Activated CD8-positive, alpha-beta memory T cell treated with anti-CD3 and anti-CD28 coated beads, Interleukin-2, amount 50 U/mL, for 48 hours (primary cell): ENCODE measurements at regions not wholly inside any gene's neighbourhood (a gene's known extent, or its start where the extent isn't known, plus 50 kb on each side); places are given as distances from the start of the nearest gene placed in this dataset.
"Not testable (repeated sequence)": the region's sequence is repeated elsewhere in the genome, so short reads cannot be mapped to it uniquely, and the experiment has no call there.

ENCODE experiments used
- DNase-seq: peaks from one replicate; pipeline ENCODE4 v3.0.0-alpha.2; 2020

DNA sequence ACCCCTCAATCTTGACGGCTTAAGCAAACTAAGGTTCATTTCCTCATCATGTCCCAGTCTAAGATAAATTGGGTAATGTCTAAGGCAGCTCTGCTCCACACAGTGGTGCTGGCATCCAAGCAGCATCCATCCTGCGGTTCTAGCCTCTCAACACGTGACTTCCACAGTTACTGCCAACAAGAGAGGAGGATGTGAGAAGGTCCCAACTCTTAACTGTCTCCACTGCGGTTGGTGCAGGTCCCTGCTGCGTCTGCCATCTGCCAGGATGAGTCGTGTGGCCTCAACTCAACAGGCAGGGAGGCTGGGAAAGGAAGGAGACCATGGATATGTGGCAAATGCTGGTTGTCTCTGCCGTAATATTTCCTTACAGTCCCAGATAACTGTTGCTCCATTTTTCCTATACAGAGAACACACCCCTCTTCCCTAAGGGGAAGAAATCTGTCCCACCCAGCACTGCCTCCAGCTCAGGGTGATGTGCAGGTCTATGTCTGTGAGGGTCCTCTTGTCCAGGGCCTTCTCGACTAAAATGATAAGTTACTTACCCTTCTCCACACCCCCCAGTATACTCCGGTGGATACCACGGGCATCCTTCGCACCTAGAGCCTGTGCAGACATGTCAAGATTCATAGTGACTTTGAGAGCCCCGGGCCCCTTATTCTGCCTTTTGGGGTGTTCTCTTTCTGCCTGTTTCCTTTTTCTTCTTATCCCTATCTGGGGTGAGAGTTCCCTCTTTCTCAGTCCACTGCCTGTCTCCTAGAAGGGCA lies 64.7 kb downstream of the KCNJ18 start:
- DNase-seq: peak; percentile 8

DNA sequence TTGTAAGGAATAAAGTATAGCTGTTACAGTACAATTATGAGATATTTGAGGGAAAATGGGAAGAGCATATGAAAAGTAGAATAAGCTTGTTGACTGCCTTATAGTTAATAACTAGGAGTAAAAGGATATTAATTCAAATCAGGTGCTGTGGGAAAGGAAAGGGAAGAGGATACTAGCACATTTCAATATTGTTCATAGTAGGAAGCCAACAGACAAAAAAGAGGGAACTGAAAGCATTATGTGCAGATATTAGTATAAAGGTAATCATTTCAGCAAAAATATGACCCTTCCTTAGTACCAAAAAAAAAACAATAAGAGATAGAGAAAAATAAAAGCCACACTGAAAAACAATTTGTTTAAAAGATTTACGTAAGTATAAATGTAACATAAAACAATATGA lies 67.3 kb downstream of the KCNJ18 start:
- DNase-seq: not testable (repeated sequence)

DNA sequence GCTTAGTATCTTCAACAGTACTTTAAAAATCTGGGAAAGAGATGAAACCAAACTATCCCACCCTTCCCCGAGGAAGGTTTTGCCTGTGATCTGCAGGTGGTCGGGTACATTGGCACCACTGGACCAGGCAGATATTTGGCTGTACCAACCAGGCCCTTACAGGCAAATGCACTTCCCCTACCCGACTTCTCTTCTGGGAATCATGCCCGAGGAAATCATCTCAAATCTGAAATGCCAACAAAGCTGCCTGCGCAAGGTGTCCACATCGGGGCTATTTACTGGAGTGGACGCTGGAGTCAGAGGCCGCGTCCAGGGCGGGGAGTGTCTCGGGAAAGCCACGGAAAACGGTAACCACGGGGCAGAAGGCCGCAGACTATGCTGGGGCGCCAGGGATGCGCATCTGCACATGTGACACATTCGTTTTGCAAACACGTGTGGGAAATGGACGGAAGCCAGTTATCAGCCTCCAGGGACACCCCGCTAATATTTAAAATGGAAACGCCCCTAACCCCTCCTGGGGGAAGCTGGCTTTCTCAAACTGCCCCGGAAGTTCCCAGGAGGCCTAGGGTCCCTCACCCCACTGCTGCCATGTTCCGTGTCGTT lies 71.5 kb downstream of the KCNJ18 start:
- DNase-seq: not testable (repeated sequence)

DNA sequence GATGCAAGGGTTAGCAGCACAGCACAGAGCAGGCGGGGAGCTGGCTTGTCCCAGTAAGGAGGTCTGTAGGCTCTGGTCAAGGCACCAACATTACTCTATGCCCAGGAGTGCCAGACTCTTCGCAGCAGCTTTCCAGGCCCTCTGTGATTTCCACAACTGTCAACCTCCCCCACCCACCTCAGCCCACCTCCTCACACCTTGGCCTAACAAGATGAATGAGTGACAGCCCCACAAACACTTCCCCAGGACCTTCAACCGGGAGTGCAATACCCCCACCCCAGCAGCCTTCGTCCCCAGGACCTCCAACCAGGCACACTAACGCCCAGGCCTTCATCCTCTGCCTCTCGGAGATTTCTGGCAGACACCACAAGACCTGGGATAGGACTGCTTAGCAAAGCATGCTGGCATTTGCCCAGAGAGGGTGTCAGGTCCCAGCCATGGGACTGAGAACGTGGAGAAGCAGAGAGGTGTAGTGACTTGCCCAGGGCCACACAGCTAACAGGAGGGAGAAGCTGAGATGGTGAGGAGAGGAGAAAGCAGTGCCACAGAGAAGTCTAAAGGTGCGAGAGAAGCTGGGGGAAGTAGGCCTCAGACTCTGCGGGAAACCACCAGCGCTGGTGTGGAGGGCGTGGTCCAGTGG lies 73.4 kb downstream of the KCNJ18 start:
- not testable (repeated sequence) for DNase-seq

DNA sequence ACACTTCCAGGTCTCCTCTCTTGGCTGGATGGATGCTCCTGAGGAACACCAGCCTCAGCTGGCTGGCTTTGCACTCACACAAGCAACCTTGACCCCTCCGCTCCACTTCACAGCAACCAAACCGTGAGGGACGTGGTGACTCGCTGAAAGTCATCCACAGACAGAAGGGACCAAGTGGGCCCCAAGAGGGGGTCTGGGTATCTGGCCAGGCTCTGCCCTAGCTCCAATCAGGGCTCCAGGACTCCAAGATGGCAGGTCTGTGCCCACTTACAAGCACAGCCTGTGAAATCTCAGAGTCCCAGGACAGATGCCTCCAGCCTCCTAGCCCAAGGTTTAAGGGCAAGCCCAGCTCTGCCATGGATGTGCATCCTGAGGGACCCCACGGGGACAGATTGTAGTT lies 74.2 kb downstream of the KCNJ18 start:
- DNase-seq: not testable (repeated sequence)

DNA sequence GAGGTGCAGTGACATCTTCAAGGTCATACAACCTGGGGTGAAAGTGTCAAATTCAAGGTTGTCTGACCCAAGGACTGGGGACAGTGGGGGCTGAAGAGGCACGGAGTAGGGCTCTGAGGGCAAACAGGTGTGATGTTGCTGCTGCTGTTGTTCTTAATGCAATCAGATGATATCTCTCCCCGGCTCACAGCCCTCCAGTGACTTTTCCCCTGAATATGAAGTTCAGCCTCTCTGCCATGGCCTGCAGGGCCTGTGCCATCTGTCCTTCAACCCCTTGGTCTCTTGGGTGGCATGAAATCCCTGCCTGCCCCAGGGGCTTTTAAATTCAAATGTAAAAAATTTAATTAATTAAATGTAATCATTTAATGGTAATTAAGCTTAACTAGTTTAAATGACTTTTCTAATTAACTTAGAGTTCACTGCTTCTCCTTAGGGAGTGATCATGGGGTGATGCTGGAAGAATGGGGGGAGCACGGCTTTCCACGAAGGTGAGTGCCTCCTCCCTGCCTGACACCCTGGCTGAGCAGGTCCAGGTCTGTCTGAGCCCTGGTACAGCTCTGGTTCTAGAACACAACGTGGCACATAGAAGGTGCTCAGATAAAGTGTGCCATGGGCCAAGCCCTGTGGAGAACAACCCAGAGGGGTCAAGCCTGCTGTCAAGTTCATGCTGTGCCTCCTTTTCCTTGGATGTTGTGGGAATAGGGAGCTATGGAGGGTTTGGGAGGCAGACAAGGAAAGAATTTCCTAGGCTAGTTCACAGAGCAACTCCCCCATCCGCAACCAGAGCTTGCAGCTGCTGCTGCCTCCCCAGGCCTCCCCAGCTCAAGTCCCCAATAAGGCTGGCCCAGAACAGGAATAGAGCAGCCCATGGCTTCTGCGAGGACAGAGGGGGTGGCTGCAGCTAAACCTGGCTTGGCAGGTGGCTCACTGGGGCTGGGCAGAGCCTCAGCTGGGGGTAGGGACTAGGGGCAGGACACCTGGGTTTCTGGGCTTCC lies 75.1 kb downstream of the KCNJ18 start:
- not testable (repeated sequence) for DNase-seq

DNA sequence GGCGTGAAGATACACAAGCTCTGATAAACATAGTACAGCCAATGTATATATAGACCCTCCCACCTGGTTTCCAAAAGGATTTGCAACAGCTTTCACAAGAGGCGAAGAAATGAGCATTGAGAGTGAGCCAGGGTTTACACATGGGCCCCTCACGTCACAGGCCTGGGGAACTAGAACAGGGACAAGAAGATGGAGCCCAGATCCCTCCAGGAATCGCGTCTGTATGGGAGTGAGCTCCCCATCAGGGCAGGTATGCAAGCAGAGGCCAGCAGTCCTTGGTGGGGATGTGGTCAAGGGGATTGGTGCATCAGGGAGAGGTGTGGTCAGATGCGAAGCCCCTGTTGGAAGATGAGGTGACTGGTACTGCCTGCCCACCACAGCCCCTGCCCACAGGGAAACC lies 75.9 kb downstream of the KCNJ18 start:
- not testable (repeated sequence) for DNase-seq

DNA sequence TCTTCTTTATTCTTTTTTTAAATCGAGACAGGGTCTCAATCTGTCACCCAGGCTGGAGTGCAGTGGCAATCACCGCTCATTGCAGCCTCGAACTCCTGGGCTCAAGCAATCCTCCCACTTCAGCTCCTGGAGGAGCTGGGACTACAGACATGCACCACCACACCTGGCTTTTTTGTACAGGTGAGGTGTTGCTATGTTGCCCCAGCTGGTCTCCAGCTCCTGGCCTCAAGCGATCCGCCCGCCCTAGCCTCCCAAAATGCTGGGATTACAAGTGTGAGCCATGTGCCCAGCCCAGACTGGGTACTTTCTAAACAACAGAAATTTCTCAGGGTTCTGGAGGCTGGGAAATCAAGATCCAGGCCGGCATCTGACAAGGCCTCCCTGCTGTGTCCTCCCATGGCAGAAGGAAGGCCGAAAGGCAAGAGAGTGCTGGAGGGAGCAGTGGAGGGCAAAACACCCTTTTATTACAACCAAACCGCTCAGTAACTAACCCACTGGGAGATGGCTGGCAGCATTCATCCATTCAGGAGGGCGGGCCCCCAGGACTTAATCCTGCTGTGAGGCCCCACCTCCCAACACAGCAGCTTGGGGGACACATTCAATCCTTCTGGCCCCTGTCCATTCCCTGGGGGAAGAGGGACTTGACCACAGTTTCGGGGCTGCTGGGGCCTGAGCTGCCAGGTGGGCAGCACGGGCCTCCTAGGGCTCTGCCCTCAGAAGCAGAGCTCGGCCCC lies 76.6 kb downstream of the KCNJ18 start:
- not testable (repeated sequence) for DNase-seq

DNA sequence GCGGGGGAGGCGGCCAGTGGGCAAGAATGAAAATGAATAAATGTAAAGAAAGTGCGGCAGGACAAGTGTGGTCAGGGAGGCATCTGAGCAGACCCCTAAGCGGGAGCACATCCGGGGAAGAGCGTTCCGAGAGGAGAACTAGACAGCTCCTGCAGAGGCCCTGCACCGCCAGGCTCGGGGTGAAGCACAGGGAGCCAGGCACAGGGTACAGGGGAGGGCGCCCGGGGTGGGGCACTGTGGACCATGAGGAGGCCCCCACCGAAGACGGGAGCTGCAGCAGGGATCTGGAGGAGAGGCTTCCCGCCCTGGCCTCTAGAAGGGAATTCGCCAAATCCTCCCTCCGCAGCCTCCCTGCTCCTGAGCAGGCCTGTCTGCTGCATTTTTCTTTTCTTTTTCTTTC lies 77.5 kb downstream of the KCNJ18 start:
- DNase-seq: not testable (repeated sequence)

DNA sequence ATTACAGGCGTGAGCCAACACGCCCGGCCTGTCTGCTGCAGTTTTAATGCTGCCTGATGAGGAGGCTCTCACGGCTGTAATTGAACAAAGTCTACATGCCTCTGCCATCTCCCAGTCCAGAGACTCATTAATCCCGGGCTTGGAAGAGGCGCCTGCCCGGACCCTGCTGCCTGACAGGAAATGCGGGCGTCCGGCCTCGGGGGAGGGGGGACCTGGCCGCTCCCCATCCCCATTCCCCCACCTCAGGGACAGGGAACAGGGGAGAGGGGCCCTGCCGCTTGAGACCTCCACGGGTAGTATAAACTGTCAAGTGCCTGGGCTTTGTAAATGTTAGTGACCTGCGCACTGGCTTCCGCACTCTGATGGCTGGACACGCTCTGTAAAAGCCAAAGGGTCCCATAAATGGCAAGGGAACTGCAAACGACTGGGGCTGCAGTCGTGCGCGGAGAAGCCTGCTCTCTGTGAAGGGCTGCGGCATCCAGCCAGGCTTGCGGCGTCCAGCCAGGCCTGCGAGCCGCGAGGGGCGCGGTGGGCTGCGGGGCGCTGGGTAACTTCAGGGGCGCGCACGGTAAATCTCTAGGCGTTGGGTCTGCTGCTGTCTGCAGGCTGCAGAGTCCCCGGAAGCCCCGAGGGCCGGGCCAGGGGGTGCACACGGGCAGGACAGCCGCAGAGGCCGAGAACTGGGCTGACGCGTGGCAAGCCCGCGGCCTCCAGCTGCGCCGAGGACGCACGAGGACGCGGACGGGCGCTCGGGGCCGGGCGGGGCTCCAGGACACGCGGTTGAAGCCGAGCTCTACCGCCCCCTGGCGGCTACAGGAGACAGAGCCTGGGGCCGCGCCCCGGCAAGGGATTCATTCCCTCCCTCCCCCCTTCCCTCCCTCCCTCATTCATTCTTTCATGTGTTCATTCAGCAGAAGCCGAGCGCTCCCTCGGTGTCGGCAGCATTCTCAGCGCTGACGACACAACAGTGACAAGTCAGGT lies 78.4 kb downstream of the KCNJ18 start:
- DNase-seq: not testable (repeated sequence)

DNA sequence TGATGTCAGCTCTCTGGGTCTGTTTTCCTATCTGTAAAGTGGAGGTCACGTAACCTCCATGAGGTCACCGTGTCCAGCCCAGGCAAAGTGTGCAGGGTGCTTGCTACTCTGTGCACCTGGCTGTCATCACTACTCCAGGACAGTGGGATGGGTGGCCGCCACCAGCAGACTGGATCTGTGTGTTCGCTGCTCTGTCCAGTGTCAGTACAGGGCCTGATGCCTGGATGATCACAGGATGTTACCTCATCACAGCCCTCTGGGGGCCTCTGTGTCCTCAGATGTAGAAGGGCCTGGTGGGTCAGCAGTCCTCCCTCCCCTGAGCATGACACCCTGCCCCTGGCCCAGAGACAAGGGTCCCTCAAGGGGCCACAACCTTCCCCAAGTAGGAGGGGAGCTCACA lies 80.0 kb downstream of the KCNJ18 start:
- DNase-seq: no peak

DNA sequence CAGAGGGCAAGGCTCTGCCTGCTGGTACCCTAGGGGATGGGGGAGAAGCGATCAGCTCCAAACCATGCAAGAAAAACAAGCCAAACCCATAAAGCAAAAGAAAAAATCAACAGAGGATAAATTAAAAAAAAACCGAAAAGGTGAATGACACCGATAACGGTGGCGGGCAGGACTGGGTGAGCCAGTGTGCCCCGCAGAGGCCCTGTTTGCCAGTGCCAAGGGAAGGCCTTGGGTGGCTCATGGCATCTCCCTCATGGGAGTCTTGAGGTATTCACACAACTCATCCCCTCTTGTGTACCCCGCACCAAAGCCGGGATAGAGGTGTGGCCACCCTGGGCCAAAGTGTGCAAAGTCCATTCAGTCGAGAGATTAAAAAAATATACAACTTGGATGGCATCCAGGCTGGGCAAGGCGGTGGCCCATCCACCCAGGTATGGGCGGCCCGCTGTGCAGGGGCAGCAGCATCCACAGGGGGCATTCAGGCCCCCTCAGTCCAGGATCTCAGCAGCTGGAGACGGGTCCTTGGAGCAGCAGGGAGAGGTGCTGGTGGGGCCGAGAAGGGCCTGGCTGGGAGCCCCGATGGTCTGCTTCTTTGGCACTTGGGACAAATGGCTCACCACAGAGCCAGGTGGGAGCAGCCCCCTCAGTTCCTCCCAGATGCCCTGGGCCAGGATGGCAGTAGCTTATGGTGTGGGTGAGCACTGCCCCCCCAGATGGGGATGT lies 80.8 kb downstream of the KCNJ18 start:
- not testable (repeated sequence) for DNase-seq

DNA sequence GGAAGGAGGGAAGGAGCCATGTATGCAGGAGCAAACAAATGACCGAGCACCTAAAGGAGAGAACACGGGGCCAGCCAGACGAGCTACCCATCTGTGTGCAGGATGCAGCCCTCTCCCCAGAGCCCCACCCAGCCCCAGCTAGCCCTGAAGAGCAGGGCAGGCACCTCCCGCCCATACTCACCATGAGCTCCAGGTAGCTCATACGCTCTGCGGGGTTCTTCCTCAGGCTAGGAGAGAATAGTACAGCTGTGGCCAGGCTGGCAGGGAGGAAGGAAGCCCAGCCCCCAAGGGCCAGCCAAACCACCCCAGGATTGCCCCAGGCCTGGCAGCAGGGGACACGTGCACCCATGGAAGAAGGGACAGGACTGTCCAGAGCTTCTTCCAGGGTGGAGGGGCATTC lies 81.9 kb downstream of the KCNJ18 start:
- DNase-seq: no peak

DNA sequence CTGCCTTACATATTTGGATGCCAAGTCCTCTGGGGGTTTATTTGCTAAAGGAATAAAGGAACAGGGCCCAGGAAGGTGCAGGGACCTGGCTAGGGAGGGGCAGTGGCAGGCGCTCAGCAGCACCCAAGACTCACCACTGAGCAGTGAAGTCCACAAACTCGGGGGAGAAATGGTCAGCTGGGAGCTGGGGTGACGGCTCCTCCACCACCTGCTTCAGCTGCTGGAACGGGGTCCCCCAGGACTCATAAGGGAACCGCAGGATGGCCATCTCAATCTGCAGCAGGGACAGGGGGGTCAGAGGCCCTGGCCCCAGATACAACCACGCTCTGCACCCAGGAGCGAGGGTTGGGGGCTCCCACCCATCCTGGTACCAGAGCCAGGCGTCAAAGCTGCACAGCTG lies 83.2 kb downstream of the KCNJ18 start:
- DNase-seq: not testable (repeated sequence)

DNA sequence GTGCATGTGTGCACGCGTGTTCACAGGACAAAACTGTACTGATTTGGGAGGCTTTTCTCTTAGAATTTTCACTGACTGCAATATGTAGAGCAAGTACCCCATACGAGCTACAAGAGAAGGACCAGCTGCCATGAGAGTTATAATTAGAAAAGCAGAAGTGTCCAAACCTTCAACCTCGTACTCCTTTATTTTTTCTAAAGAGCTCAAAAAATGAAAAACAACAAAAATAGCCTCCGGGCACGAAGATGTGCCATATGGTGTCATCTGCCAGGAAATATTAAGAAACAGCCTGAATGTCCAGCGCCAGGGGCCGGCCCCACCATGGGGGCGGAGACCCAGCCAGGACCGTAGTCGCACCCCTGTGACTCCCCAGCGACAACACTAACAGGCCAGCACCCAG lies 84.6 kb downstream of the KCNJ18 start:
- not testable (repeated sequence) for DNase-seq

DNA sequence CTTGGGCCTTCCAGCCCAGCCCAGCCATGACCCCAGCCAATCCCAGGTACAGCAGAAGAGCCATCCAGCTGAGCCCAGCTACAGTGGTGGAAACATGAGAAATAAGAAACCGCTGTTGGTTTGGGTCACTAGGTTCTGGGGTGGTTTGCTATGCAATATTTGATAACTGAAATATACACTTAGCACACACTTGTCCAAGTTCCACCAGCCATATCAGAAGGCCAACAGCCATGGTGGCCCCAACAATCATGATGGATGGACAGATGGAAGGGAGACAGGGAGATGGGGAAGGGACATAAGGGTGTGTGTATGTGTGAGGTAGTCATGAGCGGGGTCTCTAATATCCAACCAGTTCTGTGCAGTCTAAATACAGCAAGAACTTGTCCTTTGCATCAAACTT lies 86.5 kb downstream of the KCNJ18 start:
- not testable (repeated sequence) for DNase-seq

DNA sequence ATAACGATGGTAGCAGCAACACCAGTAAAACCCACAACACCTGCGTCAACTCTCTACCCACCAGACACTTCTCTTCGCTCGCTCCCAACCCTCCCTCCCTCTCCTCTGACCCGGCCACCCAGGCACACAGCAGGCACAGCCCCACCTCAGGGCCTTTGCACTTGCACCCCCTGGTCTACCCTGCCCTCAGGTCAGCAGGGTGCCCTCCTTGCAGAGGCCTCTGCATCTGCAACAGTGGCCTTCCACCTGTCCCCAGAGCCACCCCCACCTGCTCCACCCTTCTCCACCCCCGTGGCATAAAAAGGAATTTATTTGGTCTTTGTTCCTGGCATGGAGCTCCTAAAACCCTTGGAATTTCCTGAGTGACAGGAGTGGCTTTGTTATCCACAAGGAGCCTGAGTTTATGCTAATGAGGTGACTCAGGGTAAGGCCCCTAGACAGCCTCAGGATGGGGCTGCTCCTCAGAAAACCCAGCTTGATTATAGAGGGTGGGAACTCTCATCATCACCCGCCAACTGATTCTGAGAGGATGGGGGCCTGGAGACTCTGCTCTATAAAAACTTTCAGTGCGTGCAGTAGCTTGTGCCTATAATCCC lies 88.1 kb downstream of the KCNJ18 start:
- DNase-seq: not testable (repeated sequence)

DNA sequence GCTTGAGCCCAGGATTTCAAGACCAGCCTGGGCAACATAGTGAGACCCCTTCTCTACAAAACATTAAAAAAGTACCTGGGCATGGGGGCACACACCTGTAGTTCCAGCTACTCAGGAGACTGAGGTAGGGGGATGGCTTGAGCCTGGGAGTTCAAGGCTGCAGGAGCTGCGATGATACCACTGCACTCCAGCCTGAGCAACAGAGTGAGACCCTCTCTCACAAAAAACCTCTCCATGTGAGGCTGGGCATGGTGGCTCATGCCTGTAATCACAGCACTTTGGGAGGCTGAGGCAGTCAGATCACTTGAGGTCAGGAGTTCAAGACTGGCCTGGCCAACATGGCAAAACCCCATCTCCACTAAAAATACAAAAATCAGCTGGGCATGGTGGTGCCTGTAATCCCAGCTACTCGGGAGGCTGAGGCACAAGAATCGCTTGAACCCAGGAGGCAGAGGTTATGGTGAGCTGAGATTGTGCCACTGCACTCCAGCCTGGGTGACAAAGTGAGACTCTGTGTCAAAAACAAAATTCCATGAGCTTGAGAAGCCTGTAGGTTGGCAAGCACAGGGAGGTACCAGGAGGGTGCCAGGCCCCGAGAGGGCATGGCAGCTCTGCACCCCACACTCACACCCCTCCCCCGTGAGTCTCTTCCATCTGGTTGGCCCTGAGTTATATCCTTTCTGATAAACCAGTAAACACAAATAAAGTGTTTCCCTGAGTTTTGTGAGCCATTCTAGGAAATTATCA lies 88.8 kb downstream of the KCNJ18 start:
- DNase-seq: not testable (repeated sequence)

DNA sequence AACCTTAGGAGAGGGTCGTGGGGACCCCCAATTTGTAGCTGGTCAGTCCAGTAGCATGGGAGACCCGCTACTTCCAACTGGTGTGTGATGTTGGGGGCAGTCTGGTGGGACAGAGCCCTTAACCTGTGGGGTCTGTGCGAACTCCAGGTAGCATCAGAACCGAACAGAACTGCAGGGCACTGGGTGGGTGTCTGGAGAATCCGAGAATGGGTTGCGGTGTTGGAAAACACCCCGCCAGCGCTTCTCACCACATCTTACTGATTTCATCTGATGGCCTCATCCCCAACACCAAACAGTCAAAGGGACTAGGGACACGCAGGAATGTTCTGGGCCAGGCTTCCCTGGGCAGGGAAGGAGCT lies 89.3 kb downstream of the KCNJ18 start:
- DNase-seq: not testable (repeated sequence)
